Ishikawa (cell line): ENCODE measurements at regions not wholly inside any gene's neighbourhood (a gene's known extent, or its start where the extent isn't known, plus 50 kb on each side); places are given as distances from the start of the nearest gene placed in this dataset.

Experiments used
- CEBPB ChIP-seq: IDR thresholded peaks from 2 replicates; pipeline ENCODE4 v1.6.1; 2012
- CREB1 ChIP-seq: IDR thresholded peaks from 2 replicates; pipeline ENCODE4 v1.6.1; 2012; ENCODE audit warnings: low read depth
- EGR1 ChIP-seq: IDR thresholded peaks from 2 replicates; pipeline ENCODE4 v1.6.1; 2012
- EP300 ChIP-seq: IDR thresholded peaks from 2 replicates; pipeline ENCODE4 v1.6.1; 2012; ENCODE audit warnings: borderline replicate concordance
- FOXM1 ChIP-seq: IDR thresholded peaks from 2 replicates; pipeline ENCODE4 v1.6.1; 2012; ENCODE audit warnings: low read depth, borderline replicate concordance
- MAX ChIP-seq: IDR thresholded peaks from 2 replicates; pipeline ENCODE4 v1.6.1; 2012
- NFIC ChIP-seq: IDR thresholded peaks from 2 replicates; pipeline ENCODE4 v1.6.1; 2012
- RAD21 ChIP-seq: IDR thresholded peaks from 2 replicates; pipeline ENCODE4 v1.6.1; 2012; ENCODE audit warnings: low read depth
- REST ChIP-seq: IDR thresholded peaks from 2 replicates; pipeline ENCODE4 v1.6.1; 2012; ENCODE audit warnings: low read depth, mild to moderate bottlenecking
- TAF1 ChIP-seq: IDR thresholded peaks from 2 replicates; pipeline ENCODE4 v1.6.1; 2012; ENCODE audit warnings: low read depth, mild to moderate bottlenecking
- TCF12 ChIP-seq: IDR thresholded peaks from 2 replicates; pipeline ENCODE4 v1.6.1; 2012; ENCODE audit warnings: low read depth
- TEAD4 ChIP-seq: IDR thresholded peaks from 2 replicates; pipeline ENCODE4 v1.6.1; 2012
- YY1 ChIP-seq: IDR thresholded peaks from 2 replicates; pipeline ENCODE4 v1.6.1; 2012; ENCODE audit warnings: low read depth

GRCh38 chr2:19676770-19677169 is 225.0 kb downstream of the TTC32 start:
- TF ChIP-seq MAX (no peak), YY1 (no peak), NFIC (no peak), CREB1 (no peak), FOXM1 (no peak), CEBPB (no peak), TAF1 (no peak), REST (no peak), EGR1 (no peak), EP300 (no peak), RAD21 (no peak), TCF12 (no peak), TEAD4 (no peak)
